Left lung (tissue), 4 donors: ENCODE measurements at regions not wholly inside any gene's neighbourhood (a gene's known extent, or its start where the extent isn't known, plus 50 kb on each side); places are given as distances from the start of the nearest gene placed in this dataset.
"Not testable (repeated sequence)": the region's sequence is repeated elsewhere in the genome, so short reads cannot be mapped to it uniquely, and the experiment has no call there.

ENCODE experiments used
- ATAC-seq: fragments of 200-7000 bp; cut with Tn5 transposase; one replicate; pipeline ENCODE4 v1.9.1; 2020; ENCODE audit warnings: moderate library complexity
- DNase-seq, 4 donors: peaks; one replicate each; pipeline ENCODE4 v3.0.0-alpha.2; 2013 to 2020
- H3K27ac ChIP-seq, 2 donors: fragments of 200-600 bp; sonication (generic) in 1 of 2; one replicate each; pipeline versions ENCODE4 v1.5.0 to v1.8.0; 2020 to 2021
- H3K27me3 ChIP-seq, 2 donors: fragments of 200-600 bp; sonication (generic) in 1 of 2; one replicate each; pipeline versions ENCODE4 v1.5.0 to v1.8.0; 2020 to 2021
- H3K36me3 ChIP-seq, 2 donors: fragments of 200-600 bp; sonication (generic) in 1 of 2; one replicate each; pipeline versions ENCODE4 v1.5.0 to v1.8.0; 2020 to 2021
- H3K4me1 ChIP-seq, 2 donors: fragments of 200-600 bp; one replicate each; pipeline ENCODE4 v1.8.0; 2021
- H3K4me3 ChIP-seq, 2 donors: fragments of 200-600 bp; sonication (generic) in 1 of 2; one replicate each; pipeline versions ENCODE4 v1.5.0 to v1.8.0; 2020 to 2021; ENCODE audit warnings: mild to moderate bottlenecking in 1 of 2
- H3K9me3 ChIP-seq, 2 donors: fragments of 200-600 bp; sonication (generic) in 1 of 2; one replicate each; pipeline versions ENCODE4 v1.5.0 to v1.8.0; 2020 to 2021
- CTCF ChIP-seq, 2 donors: fragments of 200-600 bp; sonication (generic) in 1 of 2; IDR thresholded peaks; one replicate each; pipeline versions ENCODE4 v1.5.0 to v1.8.0; 2021; ENCODE audit warnings: antibody characterized with exemption in 2 of 2
- intact Hi-C, 2 donors: fragments of 100-400 bp; cut with DNase I; formaldehyde crosslinking; loops; one replicate each; pipeline versions ENCODE4 v1.11.2 to v1.14.2; 2022
- donor health status: DM: no; HTN: yes; CAD: no.
- donor health status: DM: no; HTN: no; CAD: no.

- ATAC-seq (no peak), DNase-seq (no peak)
- Histone ChIP-seq H3K4me3 (no peak overlapping the region), H3K27me3 (no peaks in the 10 kb centered on the region), H3K9me3 (no peaks in the 10 kb centered on the region), H3K36me3 (no peaks in the 10 kb centered on the region), H3K27ac (no peak overlapping the region), H3K4me1 (no peaks in the 10 kb centered on the region)
- no peak for TF ChIP-seq CTCF (IDR thresholded peaks at IDR 0.05)
- intact Hi-C loops = no loop called here
Observed at GRCh38 chr4:10831727-10832408, 147.3 kb upstream of the CLNK start.

GRCh38 chr4:10828918-10829538, 144.5 kb upstream of the CLNK start:
- H3K4me1 ChIP-seq, H3K9me3 ChIP-seq, H3K27ac ChIP-seq, H3K4me3 ChIP-seq, DNase-seq, ATAC-seq, H3K36me3 ChIP-seq, H3K27me3 ChIP-seq, intact Hi-C loops: not testable (repeated sequence)

GRCh38 chr4:10821826-10822225, 137.3 kb upstream of the CLNK start:
- Histone ChIP-seq H3K27ac (no peak overlapping the region), H3K4me1 (no peaks in the 10 kb centered on the region), H3K27me3 (no peaks in the 10 kb centered on the region), H3K9me3 (peaks cover 0 to under 1% of the 10 kb centered on the region in 2 donors), H3K4me3 (no peak overlapping the region), H3K36me3 (no peaks in the 10 kb centered on the region)
- DNase-seq (no peak), ATAC-seq (no peak)
- intact Hi-C loops = no loop called here
- TF ChIP-seq CTCF (IDR thresholded peaks at IDR 0.05) = no peak

- ATAC-seq = no peak
- Histone ChIP-seq H3K9me3 (peaks cover 0 to 2% of the 10 kb centered on the region in 2 donors), H3K27me3 (no peaks in the 10 kb centered on the region), H3K27ac (no peak overlapping the region), H3K36me3 (no peaks in the 10 kb centered on the region), H3K4me3 (no peak overlapping the region), H3K4me1 (no peaks in the 10 kb centered on the region)
- no peak for TF ChIP-seq CTCF (IDR thresholded peaks at IDR 0.05)
- no peak for DNase-seq
- intact Hi-C loops = no loop called here
Observed at GRCh38 chr4:10816571-10816970, 132.0 kb upstream of the CLNK start.

- H3K4me1 ChIP-seq = no peaks in the 10 kb centered on the region
- DNase-seq (no peak), ATAC-seq (no peak)
- peaks cover 0 to 8% of the 10 kb centered on the region in 2 donors for H3K9me3 ChIP-seq
- no peaks in the 10 kb centered on the region for H3K27me3 ChIP-seq
- no peak for TF ChIP-seq CTCF (IDR thresholded peaks at IDR 0.05)
- H3K4me3 ChIP-seq = no peak overlapping the region
- intact Hi-C loops = no loop called here
- no peak overlapping the region for H3K27ac ChIP-seq
- no peaks in the 10 kb centered on the region for H3K36me3 ChIP-seq
Observed at GRCh38 chr4:10811991-10812390, 127.4 kb upstream of the CLNK start.
